ENCODE measurements at regions not wholly inside any gene's neighbourhood (a gene's known extent, or its start where the extent isn't known, plus 50 kb on each side); places are given as distances from the start of the nearest gene placed in this dataset.
A peak's percentile ranks its signal among the peaks of the same experiment; 100 is the strongest.
"Not testable (repeated sequence)": the region's sequence is repeated elsewhere in the genome, so short reads cannot be mapped to it uniquely, and the experiment has no call there.

DNA sequence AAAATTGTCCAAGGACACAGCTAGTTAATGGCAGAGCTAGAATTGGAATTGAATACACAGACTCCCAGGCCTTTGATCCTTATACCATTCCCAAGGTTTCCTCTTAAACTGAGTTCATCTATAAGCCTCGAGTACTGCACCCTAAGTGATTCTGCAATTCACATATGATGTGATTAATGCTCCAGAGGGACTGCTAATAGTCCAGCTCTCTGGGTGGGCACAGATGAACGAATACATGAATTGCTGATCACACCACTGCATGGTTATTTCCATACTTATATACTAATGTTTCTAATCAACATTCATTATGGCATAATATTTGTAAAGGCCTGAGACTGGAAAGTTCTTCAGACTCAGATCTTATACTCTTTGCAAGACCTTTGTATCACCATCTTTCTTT, 101.8 kb downstream of the NUFIP1 start:
- DNase-seq = no peak

GRCh38 chr13:44884076-44884729, 105.1 kb downstream of the NUFIP1 start:
- no peak for DNase-seq

DNA sequence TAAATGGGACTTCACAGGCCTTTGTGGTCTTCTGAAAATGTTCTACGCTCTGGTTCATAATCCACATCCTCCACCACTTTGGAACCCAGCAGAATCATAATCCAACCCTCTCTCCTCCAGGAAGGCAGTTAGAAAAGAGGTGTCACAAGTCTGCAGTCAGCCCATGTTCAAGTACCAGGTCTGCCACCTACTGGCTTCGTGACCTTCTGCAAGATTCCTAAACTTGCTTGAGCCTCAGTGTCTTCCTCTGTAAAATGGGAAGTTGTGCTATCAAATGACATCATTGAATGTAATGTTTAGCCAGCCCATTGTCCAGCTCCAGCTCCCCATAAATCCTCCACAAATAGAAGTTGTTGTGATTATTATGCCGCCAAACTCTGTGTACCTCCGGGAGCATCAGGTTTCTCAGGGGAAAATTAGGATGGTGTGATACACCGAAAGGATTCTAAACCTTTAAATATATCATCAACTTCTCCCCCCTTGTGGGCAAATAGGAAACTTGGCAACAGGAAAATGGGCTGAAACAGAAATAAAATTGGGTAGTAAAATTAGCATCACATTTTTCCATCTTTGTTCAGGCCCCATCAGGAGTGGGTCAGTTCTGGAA, 109.7 kb downstream of the NUFIP1 start:
- no peak for DNase-seq

DNA sequence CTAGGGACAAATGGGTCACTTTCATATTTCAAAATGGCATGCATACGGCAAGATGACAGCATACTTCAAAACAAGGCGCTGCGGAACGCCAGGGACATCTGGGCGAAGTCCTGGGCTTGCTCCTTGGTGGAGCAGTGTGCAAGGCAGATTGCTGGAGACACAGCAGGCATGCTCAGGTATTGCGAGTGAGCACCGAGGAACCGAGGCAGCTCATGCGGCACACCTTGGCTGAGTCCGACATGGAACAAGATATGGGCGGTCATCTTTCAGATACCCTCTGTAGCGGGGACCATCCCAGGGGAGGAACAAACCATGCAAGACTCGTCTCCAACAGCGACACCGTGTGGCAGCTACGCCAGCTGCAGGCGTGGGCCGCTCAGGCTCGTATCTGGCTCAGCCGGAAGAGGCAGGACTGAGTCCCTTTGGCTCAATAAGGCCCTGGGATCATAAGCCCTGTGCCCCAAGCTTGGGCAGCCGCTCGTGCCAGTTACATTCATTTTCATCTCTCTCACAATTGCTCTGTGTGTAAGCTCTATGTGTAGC, 112.4 kb downstream of the NUFIP1 start:
- DNase-seq = peak; percentile 15

- no peak for DNase-seq
These were observed 114.2 kb downstream of the NUFIP1 start for GRCh38 chr13:44874886-44875630.

DNA sequence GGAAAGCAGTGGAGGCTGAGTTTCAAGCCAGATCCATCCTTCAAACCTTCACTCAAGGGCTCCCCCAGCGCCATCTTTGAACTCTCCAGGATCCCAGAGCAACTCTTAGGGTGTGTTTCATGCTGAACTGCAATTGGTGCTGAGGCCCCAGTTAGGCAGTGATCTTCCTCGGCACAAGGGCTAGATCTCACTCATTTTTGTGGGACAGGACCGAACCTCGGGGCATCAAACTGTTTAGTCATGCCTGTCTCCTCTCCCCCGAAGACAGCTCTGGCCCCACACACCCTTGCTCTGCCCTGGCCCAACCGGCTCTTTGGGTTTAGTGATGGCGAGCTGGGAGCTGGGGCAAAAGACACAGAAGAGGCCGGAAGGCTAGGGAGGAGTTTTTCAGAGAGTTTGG, 115.1 kb downstream of the NUFIP1 start:
- no peak for DNase-seq

GRCh38 chr13:44873461-44873860, 115.8 kb downstream of the NUFIP1 start:
- DNase-seq = no peak

DNA sequence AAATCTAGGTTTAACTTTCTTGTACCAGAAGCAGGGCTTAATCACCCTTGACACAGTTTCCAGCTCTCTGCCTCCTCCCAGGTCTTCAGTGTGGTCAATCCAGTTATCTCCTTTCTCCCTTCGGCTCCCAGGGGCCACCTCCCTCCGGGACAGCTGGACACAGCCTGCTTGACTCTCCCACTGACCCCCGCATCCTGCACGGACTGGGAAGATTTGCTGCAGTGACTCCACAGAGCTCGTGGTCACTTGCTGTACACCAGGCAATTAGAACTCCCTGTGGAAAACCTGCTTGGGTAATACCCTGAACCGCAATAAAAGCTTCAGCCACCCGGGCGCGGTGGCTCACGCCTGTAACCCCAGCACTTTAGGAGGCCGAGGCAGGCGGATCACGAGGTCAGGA, 116.5 kb downstream of the NUFIP1 start:
- DNase-seq = no peak

- DNase-seq = no peak
These were observed 118.8 kb downstream of the NUFIP1 start for GRCh38 chr13:44870456-44870929.

- no peak for DNase-seq
These were observed 120.1 kb downstream of the NUFIP1 start for GRCh38 chr13:44869167-44869566.

GRCh38 chr13:44868397-44868796, 120.9 kb downstream of the NUFIP1 start:
- DNase-seq = no peak

- DNase-seq = no peak
These were observed 121.4 kb downstream of the NUFIP1 start for GRCh38 chr13:44867825-44868224.

GRCh38 chr13:44866411-44866911, 122.8 kb downstream of the NUFIP1 start:
- DNase-seq = no peak

DNA sequence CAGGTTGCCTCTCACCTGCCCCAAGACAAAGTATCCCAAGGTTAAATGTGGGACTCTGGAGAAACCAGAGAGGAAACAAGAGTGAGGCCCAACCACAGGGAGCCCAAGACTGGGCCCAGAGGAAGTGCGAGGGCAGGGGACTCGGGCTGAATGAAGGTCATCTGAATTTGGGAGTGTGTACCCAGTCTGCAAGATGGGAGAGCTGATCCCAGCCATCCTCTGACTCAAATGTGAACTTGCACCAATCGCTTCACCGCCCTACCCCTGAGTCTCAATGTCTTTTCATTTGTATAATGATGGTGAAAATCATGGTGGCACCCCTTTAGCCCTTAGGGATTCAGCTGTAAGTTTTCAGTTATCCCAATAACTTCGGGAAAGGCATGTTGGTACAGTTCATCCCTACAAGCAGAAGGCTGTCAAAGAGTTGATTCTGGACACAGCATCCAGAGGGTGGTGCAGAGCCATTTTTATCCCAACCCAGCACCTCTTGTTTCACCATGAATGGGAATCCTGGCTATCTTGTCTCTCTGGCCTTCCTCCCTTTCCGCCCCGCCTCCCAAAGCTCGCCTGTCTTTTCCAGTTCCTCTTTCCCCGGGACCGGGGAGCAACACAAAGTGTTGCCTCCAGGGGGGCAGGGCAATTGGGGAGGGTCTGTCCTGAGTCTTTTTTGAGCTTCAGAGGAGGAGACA, 123.4 kb downstream of the NUFIP1 start:
- DNase-seq = no peak

DNA sequence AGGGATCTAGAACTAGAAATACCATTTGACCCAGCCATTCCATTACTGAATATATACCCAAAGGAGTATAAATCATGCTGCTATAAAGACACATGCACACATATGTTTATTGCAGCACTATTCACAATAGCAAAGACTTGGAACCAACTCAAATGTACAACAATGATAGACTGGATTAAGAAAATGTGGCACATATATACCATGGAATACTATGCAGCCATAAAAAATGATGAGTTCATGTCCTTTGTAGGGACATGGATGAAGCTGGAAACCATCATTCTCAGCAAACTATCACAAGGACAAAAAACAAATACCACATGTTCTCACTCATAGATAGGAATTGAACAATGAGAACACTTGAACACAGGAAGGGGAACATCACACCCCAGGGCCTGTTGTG, 125.6 kb downstream of the NUFIP1 start:
- not testable (repeated sequence) for DNase-seq

DNA sequence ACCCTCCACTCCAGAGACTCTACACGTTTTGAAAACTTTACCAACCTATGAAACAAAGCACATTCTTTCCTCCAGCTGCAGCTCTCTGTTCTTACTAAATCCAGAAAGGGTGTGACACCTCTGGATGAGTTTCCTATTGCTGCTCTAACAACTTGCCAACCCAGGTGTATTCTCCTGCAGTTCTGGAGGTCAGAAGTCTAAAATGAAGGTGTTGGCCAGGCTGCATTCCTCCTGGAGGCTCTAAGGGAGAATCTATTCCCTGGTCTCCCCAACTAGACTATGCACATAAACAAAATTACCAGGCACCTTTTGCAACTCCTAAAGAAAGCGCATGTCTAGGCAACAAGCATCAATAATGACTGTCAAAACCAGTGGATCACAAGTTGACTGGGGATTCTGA, 128.8 kb downstream of the NUFIP1 start:
- no peak for DNase-seq

DNA sequence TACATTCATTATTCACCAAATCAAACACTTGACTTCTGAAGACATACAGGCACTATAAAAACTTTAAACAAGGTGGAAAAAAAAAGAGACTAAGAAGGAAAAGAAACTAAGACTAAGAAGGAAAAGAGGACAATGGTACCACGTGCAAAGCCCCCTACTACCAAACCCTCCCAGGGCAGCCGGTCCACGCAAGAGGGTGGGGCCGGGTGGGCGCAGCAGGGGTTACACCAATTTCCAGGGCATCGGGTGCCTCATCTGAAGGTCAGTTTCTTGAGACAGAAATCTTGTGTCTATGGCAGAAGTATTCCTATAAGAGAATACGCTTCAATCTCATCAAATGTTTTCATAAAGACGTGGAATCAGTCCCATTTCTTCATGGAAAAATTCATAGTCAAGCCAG, 131.5 kb downstream of the NUFIP1 start:
- no peak for DNase-seq

- no peak for DNase-seq
These were observed 132.2 kb downstream of the NUFIP1 start for GRCh38 chr13:44857061-44857460.

- no peak for DNase-seq
These were observed 133.4 kb downstream of the NUFIP1 start for GRCh38 chr13:44855860-44856259.

- DNase-seq = no peak
These were observed 134.8 kb downstream of the NUFIP1 start for GRCh38 chr13:44854313-44855060.

DNA sequence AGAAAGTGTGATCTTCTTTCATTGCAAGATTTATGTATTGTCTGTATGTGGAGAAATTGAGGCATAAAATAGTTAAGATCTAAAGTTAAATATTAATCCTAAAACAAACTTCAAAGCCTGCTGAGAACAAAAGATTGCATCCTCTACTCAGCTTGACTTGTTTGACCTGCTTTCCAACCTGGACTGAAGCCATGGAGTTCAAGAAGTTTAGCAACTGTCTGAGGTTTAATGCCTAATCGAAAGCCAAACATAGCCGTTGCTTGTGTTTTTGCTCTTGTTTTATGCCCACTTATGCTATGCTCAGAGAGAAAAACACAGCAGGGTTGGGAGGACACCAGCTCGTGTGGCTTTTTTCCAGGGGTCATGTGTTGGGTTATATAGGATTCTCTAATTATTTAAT, 135.6 kb downstream of the NUFIP1 start:
- no peak for DNase-seq

Measured in stimulated activated CD4-positive, alpha-beta T cell treated with anti-CD3 and anti-CD28 coated beads, Interleukin-1b, Interleukin-23, amount 100 ng/mL, for 48 hours (primary cell).